ENCODE measurements at regions not wholly inside any gene's neighbourhood (a gene's known extent, or its start where the extent isn't known, plus 50 kb on each side); places are given as distances from the start of the nearest gene placed in this dataset.

DNA sequence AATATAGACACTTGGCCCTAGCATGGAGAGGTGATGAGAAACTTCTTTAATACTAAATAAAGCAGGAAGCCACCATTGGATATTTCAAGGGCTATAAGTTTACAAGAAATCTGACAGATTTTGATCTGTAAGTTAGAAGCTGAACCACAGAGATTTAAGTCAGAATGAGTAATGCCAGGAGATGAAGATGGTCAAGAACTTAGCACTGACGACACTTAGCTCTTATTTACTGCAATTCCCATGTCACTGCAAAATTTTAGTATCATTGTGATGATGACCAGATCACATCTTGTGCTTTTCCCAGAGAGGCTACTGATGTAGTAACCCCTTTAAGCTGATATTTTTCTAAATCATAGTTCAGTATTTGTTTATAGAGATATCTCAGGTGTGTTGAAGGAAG lies 59.4 kb upstream of the CD96 start:
- TF ChIP-seq, protein P1, sequence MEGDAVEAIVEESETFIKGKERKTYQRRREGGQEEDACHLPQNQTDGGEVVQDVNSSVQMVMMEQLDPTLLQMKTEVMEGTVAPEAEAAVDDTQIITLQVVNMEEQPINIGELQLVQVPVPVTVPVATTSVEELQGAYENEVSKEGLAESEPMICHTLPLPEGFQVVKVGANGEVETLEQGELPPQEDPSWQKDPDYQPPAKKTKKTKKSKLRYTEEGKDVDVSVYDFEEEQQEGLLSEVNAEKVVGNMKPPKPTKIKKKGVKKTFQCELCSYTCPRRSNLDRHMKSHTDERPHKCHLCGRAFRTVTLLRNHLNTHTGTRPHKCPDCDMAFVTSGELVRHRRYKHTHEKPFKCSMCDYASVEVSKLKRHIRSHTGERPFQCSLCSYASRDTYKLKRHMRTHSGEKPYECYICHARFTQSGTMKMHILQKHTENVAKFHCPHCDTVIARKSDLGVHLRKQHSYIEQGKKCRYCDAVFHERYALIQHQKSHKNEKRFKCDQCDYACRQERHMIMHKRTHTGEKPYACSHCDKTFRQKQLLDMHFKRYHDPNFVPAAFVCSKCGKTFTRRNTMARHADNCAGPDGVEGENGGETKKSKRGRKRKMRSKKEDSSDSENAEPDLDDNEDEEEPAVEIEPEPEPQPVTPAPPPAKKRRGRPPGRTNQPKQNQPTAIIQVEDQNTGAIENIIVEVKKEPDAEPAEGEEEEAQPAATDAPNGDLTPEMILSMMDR (conservative IDR thresholded peaks at IDR 0.05) = no peak
- TF ChIP-seq ZFX (IDR thresholded peaks at IDR 0.05) = no peak
